ENCODE measurements at regions not wholly inside any gene's neighbourhood (a gene's known extent, or its start where the extent isn't known, plus 50 kb on each side); places are given as distances from the start of the nearest gene placed in this dataset.

GRCh38 chr2:200758341-200758740 is 53.4 kb upstream of the BZW1 start:
- Mint-ChIP-seq H3K27me3 (peaks cover 17% of the 10 kb centered on the region), H3K36me3 (ENCODE audit: insufficient read depth) (no peaks in the 10 kb centered on the region), H3K4me1 (ENCODE audit: low read depth) (peaks cover 2% of the 10 kb centered on the region), H3K27ac (no peak overlapping the region), H3K4me3 (ENCODE audit: low read depth) (no peak overlapping the region), H3K9me3 (ENCODE audit: low read depth) (no peaks in the 10 kb centered on the region)
- no peak for DNase-seq (ENCODE audit: low spot score, unreplicated experiment)
- no peak for TF ChIP-seq CTCF (IDR thresholded peaks at IDR 0.05; ENCODE audit: unreplicated experiment)

GRCh38 chr2:200761266-200761665 is 50.4 kb upstream of the BZW1 start:
- Mint-ChIP-seq H3K36me3 (ENCODE audit: insufficient read depth) (no peaks in the 10 kb centered on the region), H3K27me3 (peaks cover 8% of the 10 kb centered on the region), H3K4me3 (ENCODE audit: low read depth) (no peak overlapping the region), H3K9me3 (ENCODE audit: low read depth) (no peaks in the 10 kb centered on the region), H3K4me1 (ENCODE audit: low read depth) (peaks cover 8% of the 10 kb centered on the region), H3K27ac (no peak overlapping the region)
- DNase-seq (ENCODE audit: low spot score, unreplicated experiment) = no peak
- TF ChIP-seq CTCF (IDR thresholded peaks at IDR 0.05; ENCODE audit: unreplicated experiment) = no peak

All from progenitor cell of endocrine pancreas (in vitro differentiated cells).